Esophagus squamous epithelium (tissue), 4 donors: ENCODE measurements at regions not wholly inside any gene's neighbourhood (a gene's known extent, or its start where the extent isn't known, plus 50 kb on each side); places are given as distances from the start of the nearest gene placed in this dataset.

ENCODE experiments used
- POLR2A ChIP-seq, 4 donors: fragments of 450-650 bp; IDR thresholded peaks; one replicate each; pipeline ENCODE4 v1.6.1; 2017; ENCODE audit warnings: antibody characterized with exemption in 4 of 4, mild to moderate bottlenecking in 4 of 4, moderate library complexity in 3 of 4
- TF ChIP-seq, protein P1 (sequence below), 6 experiments: fragments of 450-650 bp in 4 of 6; fragments of 200-600 bp in 2 of 6; sonication (generic) in 2 of 6; IDR thresholded peaks; one replicate each; pipeline ENCODE4 v1.5.1; 2016 to 2019; ENCODE audit warnings: antibody characterized with exemption in 6 of 6, mild to moderate bottlenecking in 4 of 6, moderate library complexity in 4 of 6

GRCh38 chr15:87394676-87395075 is 861.9 kb downstream of the NTRK3 start:
- TF ChIP-seq POLR2A (IDR thresholded peaks at IDR 0.05) = no peak
- TF ChIP-seq, protein P1, sequence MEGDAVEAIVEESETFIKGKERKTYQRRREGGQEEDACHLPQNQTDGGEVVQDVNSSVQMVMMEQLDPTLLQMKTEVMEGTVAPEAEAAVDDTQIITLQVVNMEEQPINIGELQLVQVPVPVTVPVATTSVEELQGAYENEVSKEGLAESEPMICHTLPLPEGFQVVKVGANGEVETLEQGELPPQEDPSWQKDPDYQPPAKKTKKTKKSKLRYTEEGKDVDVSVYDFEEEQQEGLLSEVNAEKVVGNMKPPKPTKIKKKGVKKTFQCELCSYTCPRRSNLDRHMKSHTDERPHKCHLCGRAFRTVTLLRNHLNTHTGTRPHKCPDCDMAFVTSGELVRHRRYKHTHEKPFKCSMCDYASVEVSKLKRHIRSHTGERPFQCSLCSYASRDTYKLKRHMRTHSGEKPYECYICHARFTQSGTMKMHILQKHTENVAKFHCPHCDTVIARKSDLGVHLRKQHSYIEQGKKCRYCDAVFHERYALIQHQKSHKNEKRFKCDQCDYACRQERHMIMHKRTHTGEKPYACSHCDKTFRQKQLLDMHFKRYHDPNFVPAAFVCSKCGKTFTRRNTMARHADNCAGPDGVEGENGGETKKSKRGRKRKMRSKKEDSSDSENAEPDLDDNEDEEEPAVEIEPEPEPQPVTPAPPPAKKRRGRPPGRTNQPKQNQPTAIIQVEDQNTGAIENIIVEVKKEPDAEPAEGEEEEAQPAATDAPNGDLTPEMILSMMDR (IDR thresholded peaks at IDR 0.05) = no peak
